Neural cell (in vitro differentiated cells): ENCODE measurements at regions not wholly inside any gene's neighbourhood (a gene's known extent, or its start where the extent isn't known, plus 50 kb on each side); places are given as distances from the start of the nearest gene placed in this dataset.

ENCODE experiments used
- H2AFZ ChIP-seq: fragments of 200-600, 300-800 bp; sonication (generic), shearing (Covaris generic); 2 replicates; pipeline ENCODE4 v1.6.0; 2014; ENCODE audit warnings: low read depth, mild to moderate bottlenecking, antibody characterized with exemption, low read length, moderate library complexity
- H3F3A ChIP-seq: fragments of 200-600 bp; shearing (Covaris generic); 2 replicates; pipeline ENCODE4 v1.6.1; 2016; ENCODE audit warnings: mild to moderate bottlenecking, moderate library complexity, mixed read lengths, antibody characterized with exemption, low read length; ENCODE audit not compliant: insufficient read depth, poor library complexity, severe bottlenecking
- H3K27ac ChIP-seq: fragments of 200-600, 300-800 bp; sonication (generic), shearing (Covaris generic); 2 replicates; pipeline ENCODE4 v1.5.1; 2014; ENCODE audit warnings: mild to moderate bottlenecking, low read length, moderate library complexity
- H3K27me3 ChIP-seq: fragments of 300-800, 200-600 bp; sonication (generic), shearing (Covaris generic); 2 replicates; pipeline ENCODE4 v1.6.0; 2014; ENCODE audit warnings: mild to moderate bottlenecking, low read depth, low read length, moderate library complexity; ENCODE audit not compliant: insufficient read depth
- H3K36me3 ChIP-seq: fragments of 300-800, 200-600 bp; sonication (generic), shearing (Covaris generic); 2 replicates; pipeline ENCODE4 v1.5.1; 2014; ENCODE audit warnings: mild to moderate bottlenecking, antibody characterized with exemption, low read length, moderate library complexity; ENCODE audit not compliant: insufficient read depth
- H3K4me2 ChIP-seq: fragments of 300-800, 200-600 bp; sonication (generic), shearing (Covaris generic); 2 replicates; pipeline ENCODE4 v1.6.0; 2014; ENCODE audit warnings: mild to moderate bottlenecking, low read length
- H3K4me3 ChIP-seq: fragments of 300-800, 200-600 bp; sonication (generic), shearing (Covaris generic); 2 replicates; pipeline ENCODE4 v1.5.1; 2014; ENCODE audit warnings: mild to moderate bottlenecking, low read length, moderate library complexity
- H3K79me2 ChIP-seq: fragments of 200-600 bp; shearing (Covaris generic); replicated peaks from 2 replicates; pipeline ENCODE4 v1.6.0; 2014; ENCODE audit warnings: mild to moderate bottlenecking, low read length, moderate library complexity; ENCODE audit not compliant: insufficient read depth
- H3K9ac ChIP-seq: fragments of 300-800, 200-600 bp; sonication (generic), shearing (Covaris generic); 2 replicates; pipeline ENCODE4 v1.6.1; 2016; ENCODE audit warnings: mild to moderate bottlenecking, low read length, mixed read lengths
- H3K9me2 ChIP-seq: fragments of 200-600 bp; shearing (Covaris generic); 2 replicates; pipeline ENCODE4 v1.6.1; 2016; ENCODE audit warnings: mild to moderate bottlenecking, low read length, mixed read lengths; ENCODE audit not compliant: insufficient read depth
- H3K9me3 ChIP-seq: fragments of 200-600, 300-800 bp; sonication (generic), shearing (Covaris generic); 2 replicates; pipeline ENCODE4 v1.6.1; 2016; ENCODE audit warnings: mild to moderate bottlenecking, mixed run types, low read length, moderate library complexity, mixed read lengths
- H4K20me1 ChIP-seq: fragments of 200-600 bp; shearing (Covaris generic); 2 replicates; pipeline ENCODE4 v1.6.1; 2016; ENCODE audit warnings: mild to moderate bottlenecking, mixed run types; ENCODE audit not compliant: insufficient read depth
- CTCF ChIP-seq: fragments of 450-650 bp; IDR thresholded peaks from 2 replicates; pipeline ENCODE4 v1.5.1; 2014; ENCODE audit warnings: antibody characterized with exemption, mild to moderate bottlenecking, moderate library complexity; ENCODE audit not compliant: poor library complexity, severe bottlenecking
- EP300 ChIP-seq: fragments of 450-650 bp; conservative IDR thresholded peaks from 2 replicates; pipeline ENCODE4 v1.6.1; 2014; ENCODE audit warnings: antibody characterized with exemption, mild to moderate bottlenecking, moderate library complexity; ENCODE audit not compliant: poor library complexity, severe bottlenecking
- EZH2 ChIP-seq: fragments of 200-600, 300-800 bp; shearing (Covaris generic), sonication (generic); IDR thresholded peaks from 2 replicates; pipeline ENCODE4 v1.6.1; 2014; ENCODE audit warnings: antibody characterized with exemption, low read length, borderline replicate concordance, mild to moderate bottlenecking; ENCODE audit not compliant: insufficient read depth, poor library complexity, severe bottlenecking
- MXI1 ChIP-seq: fragments of 450-650 bp; conservative IDR thresholded peaks from 2 replicates; pipeline ENCODE4 v1.6.1; 2014; ENCODE audit warnings: antibody characterized with exemption, mild to moderate bottlenecking; ENCODE audit not compliant: poor library complexity, severe bottlenecking
- POLR2AphosphoS5 ChIP-seq: IDR thresholded peaks from 2 replicates; pipeline ENCODE4 v1.6.1; 2012
- RAD21 ChIP-seq: fragments of 450-650 bp; conservative IDR thresholded peaks from 2 replicates; pipeline ENCODE4 v1.6.1; 2014; ENCODE audit warnings: antibody characterized with exemption, mild to moderate bottlenecking, moderate library complexity
- REST ChIP-seq: IDR thresholded peaks from 2 replicates; pipeline ENCODE4 v1.6.1; 2012; ENCODE audit warnings: borderline replicate concordance
- SMC3 ChIP-seq: fragments of 450-650 bp; conservative IDR thresholded peaks from 2 replicates; pipeline ENCODE4 v1.6.1; 2014; ENCODE audit warnings: antibody characterized with exemption, mild to moderate bottlenecking, moderate library complexity; ENCODE audit not compliant: poor library complexity
- TAF1 ChIP-seq: IDR thresholded peaks from 2 replicates; pipeline ENCODE4 v1.6.1; 2012; ENCODE audit warnings: low read depth

- TF ChIP-seq CTCF = no peak
- no peak for TF ChIP-seq REST
- TF ChIP-seq MXI1 = no peak
- H3K9me3 ChIP-seq = no peaks in the 10 kb centered on the region
- no peaks in the 10 kb centered on the region for H3K9me2 ChIP-seq
- H3K79me2 ChIP-seq = no peaks in the 10 kb centered on the region
- H3K27me3 ChIP-seq = no peaks in the 10 kb centered on the region
- H3K4me2 ChIP-seq = no peak overlapping the region
- no peaks in the 10 kb centered on the region for H3K36me3 ChIP-seq
- no peaks in the 10 kb centered on the region for H4K20me1 ChIP-seq
- no peak overlapping the region for H2AFZ ChIP-seq
- no peaks in the 10 kb centered on the region for H3F3A ChIP-seq
- no peak overlapping the region for H3K27ac ChIP-seq
- H3K9ac ChIP-seq = no peak overlapping the region
- H3K4me3 ChIP-seq = no peak overlapping the region
These were observed 83.3 kb upstream of the KCNJ15 start for GRCh38 chr21:38173276-38174035.

GRCh38 chr21:38175306-38175705, 81.5 kb upstream of the KCNJ15 start:
- Histone ChIP-seq H2AFZ (no peak overlapping the region), H3K9ac (no peak overlapping the region), H3K4me3 (no peak overlapping the region), H3K27me3 (no peaks in the 10 kb centered on the region), H3K36me3 (no peaks in the 10 kb centered on the region), H3K4me2 (no peak overlapping the region), H3K9me3 (no peaks in the 10 kb centered on the region), H3K27ac (no peak overlapping the region), H3K79me2 (no peaks in the 10 kb centered on the region), H3F3A (no peaks in the 10 kb centered on the region), H4K20me1 (no peaks in the 10 kb centered on the region), H3K9me2 (no peaks in the 10 kb centered on the region)
- TF ChIP-seq TAF1 (no peak), POLR2AphosphoS5 (no peak), SMC3 (no peak), MXI1 (no peak), CTCF (no peak), EP300 (no peak), RAD21 (no peak), EZH2 (no peak), REST (no peak)
